D341Med (cell line): ENCODE measurements at regions not wholly inside any gene's neighbourhood (a gene's known extent, or its start where the extent isn't known, plus 50 kb on each side); places are given as distances from the start of the nearest gene placed in this dataset.
"Not testable (repeated sequence)": the region's sequence is repeated elsewhere in the genome, so short reads cannot be mapped to it uniquely, and the experiment has no call there.

Experiments
- DNase-seq: peaks from one replicate; pipeline ENCODE4 v3.0.0; 2012; ENCODE audit warnings: low spot score

DNA sequence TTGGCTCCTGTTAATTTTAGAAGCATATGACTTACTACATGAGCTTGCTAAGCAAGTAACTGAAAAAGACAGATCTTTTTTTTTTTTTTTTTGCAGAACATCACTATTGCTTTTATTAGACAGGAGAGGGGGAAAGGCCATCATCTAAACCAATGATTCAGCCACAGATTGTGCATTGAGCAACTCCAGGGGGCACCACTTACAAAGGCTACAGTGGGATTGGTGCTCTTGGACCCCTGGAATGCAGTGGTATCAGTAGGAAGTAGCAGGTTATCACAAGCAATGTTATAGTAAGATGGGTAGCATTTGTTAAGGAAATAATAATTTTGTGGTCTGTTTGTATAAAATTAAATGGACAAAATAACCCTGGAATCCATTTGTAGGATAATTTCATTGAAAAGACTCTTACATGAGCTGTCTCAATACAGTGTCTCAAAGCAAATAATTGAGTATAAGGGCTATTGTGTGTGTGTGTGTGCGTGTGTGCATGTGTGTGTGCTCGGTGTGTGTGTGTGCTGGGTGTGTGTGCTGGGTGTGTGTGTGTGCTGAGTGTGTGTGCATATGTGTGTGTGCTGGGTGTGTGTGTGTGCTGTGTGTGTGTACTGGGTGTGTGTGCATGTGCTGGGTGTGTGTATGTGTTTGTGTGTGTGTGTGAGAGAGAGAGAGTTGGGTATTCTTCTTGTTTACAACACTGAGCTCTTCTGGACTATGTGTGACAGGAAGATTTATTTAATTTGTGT is 296.3 kb downstream of the PCDH7 start:
- DNase-seq = no peak

DNA sequence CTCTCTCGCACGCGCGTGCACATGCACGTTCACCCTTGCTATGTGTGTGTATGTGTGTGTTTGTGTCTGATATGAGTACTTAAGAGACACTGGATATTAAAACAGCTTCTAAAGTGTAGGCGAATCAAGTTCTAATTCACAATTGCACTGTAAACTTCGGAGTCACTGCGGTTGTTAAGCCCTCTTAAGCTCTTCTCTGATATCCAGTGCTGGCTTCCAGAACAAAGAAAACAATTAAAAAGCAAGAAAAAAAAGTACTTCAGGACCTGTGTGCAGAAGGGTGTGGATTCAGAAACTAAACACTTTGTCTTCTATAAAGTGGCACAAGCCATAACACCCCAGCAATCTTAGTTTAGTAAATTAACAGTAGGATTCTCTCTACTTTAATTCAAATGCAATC is 300.2 kb downstream of the PCDH7 start:
- DNase-seq = no peak

DNA sequence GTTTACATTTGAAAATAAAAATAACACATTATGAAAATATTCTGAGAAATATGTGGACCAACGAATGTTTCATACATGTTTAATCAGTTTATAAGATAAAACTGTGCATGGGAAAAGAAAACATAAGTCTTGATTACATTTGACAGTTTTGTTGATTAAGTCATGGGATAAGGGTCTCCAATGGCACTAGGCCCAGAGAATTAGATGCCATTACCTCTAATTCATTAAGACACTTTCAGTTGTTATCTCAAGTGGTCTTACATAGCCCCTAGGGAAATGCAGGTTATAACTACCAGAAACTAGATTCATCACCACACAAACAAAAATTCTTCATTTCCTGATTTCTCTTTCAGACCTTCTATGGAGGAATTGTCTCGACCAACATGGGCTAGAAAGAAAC is 300.8 kb downstream of the PCDH7 start:
- no peak for DNase-seq

DNA sequence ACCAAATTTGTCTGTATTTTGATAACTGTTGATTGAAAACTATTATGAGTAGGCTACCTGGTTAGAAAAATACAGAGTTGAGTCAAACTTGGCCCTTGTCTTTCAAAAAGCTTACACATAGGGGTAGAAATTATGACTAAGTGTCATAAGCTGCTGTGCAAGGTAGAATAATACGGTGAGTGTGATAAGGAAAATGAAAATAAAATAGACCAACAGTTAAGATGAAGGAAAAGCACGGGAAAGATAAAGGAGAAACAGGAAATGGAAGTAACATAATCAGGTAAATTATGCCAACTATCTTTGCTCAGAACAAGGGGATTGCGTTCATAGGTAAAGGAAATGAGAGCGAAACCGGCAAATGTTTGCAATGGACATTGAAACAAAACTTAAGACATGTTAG is 302.5 kb downstream of the PCDH7 start:
- DNase-seq = no peak

DNA sequence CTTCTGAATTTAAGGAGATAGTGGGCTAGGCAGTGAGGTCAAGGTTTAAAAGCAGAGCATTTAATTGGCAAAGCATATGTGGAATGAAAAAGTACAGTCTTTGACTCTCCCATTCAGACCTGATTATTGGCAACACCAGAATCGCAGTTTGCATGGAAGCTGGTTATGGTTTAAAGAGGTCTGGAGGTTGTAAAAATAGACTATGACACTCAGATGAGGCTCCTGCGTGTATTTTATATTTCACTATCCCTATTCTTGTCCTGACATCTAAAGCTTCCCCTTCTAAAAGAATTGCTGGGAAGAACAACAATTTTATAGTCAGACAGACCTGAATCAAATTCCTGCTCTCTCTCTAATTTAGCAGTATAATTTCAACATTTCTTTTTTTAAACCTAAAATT is 302.9 kb downstream of the PCDH7 start:
- no peak for DNase-seq

DNA sequence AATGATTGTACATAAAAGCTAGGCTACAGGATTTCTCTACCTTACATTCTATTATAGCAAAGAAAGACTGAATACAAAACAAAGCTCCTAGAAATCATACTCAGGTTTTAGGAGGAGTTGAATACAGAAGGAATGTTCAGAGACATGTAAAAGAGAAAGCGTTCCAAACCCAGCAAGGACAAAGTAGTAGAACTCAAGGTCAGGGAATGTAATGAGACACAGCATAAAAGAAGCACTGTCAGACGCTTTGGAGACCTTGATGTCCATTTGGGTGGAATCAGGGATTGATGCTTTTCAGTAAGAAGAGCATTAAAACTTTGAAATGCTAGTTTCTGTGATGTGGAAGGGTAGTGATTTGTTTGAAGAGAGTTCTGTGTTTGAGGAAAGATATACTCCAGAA is 303.6 kb downstream of the PCDH7 start:
- DNase-seq = no peak

DNA sequence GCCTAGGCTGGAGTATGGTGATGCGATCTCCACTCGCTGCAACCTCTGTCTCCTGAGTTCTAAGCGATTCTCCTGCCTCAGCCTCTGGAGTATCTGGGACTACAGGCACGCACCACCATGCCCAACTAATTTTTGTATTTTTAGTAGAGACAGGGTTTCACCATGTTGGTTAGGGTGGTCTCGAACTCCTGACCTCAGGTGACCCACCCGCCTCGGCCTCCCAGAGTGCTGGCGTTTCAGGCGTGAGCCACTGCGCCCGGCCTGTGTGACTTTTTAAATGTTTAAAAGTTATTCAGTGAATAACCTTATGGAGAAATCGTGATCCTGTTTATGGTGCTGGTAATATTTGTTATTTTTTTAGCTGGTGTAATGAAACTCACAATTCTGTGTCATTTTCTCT is 304.6 kb downstream of the PCDH7 start:
- DNase-seq = not testable (repeated sequence)

DNA sequence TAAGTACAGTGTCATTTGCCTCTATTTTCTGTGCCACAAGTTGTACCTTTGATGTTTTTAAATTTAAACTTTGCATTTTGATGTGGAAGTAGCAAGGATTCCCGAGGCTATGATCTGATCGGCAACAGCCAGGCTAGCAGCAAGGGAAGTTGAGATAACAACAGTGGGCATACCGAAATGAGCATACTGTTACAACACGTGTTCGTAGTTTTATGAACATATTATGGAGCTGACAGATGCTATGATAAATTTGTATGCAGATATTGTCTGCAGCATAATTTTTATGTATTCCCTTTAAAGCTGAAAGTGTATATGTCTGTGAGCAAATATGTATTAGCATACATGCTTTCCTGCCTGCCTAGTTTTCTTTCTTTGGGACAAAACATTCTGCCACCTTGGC is 306.1 kb downstream of the PCDH7 start:
- no peak for DNase-seq

DNA sequence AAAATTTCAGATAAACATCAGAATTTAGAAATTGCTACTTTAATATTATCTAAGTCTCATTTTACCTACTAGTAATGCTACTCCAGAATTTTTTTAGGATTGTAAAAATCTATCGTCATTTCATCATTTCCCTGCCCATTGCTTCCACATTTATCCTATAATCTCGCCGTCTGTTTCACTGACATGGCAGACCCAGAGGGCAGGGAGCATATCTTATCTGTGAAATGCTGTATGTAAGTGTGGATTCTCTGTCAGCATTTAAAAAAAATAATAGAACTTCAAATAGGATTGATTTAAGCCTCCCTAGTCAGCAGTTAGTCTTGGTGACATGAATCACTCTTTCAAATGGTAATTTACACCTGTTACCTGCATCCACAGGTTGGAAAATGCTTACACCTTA is 314.4 kb downstream of the PCDH7 start:
- no peak for DNase-seq

DNA sequence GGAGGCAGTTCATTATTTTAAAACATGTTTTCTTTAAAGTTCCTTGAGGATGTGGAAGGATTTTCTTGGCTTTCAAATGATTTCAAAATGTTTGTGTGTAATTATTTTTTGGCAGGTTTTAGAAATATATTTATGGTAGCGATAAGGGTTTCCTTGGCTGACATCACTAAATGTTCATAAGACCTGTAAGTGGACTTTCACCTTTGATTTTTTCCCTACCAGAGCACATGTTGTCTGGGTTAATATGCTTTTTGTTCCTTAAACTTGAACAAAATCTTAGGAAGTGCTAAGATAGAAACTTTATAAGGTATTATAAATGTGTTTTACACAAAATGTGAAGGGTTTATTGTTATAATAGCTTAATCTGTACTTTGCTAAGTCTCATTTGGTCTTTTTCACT is 315.6 kb downstream of the PCDH7 start:
- DNase-seq = no peak

DNA sequence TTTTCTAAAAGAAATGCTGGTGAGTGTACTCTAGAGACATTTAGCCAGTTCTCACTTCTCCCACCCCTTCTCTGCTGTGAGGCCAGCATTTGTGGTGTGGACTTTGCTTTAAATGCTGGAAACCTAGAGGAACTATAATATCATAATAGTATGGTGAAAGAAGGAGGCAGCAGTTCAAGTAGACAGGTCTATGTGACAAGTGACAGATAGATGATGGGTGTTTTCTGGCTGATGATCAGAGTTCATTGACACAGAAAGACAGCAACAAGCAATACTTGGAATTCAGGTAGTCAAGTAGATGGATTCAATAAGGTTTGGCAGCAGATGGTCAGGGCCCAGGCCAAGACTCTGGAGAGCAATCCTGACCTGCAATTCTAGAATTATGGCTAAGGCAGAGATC is 317.5 kb downstream of the PCDH7 start:
- no peak for DNase-seq

DNA sequence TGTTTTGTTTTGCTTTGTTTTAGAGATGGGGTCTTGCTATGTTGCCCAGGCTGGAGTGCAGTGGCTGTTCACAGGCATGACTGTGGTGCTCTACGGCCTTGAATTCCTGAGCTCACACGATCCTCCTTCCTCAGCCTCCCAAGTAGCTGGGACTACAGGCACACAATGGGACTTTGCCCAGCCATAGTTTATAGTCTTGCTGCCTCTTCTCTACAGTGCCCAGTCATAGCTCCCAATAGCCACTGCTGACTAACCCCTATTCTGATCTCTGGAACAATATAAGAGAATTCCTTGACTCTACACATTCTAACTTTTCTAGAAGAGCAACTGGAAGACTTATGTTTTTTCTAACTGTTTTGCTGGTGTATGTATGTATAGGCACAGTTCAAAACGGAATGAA is 319.2 kb downstream of the PCDH7 start:
- no peak for DNase-seq

DNA sequence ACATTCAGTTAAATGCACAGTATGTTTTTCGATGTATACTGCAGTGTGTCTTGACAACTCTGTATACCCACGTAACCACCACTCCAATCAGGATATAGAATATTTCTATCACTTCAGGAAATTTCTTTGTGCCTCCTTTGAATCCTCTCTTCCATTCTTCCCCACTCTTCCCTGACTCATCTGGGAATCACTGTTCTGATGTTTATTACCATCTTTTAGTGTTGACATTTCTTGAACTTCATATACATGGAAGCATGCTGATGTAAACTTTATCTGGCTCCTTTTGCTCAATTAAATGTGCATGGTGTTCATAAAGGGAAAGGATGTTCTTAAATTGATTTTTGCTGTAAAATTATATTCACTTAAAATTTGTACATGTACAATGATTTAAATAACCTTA is 319.9 kb downstream of the PCDH7 start:
- no peak for DNase-seq

DNA sequence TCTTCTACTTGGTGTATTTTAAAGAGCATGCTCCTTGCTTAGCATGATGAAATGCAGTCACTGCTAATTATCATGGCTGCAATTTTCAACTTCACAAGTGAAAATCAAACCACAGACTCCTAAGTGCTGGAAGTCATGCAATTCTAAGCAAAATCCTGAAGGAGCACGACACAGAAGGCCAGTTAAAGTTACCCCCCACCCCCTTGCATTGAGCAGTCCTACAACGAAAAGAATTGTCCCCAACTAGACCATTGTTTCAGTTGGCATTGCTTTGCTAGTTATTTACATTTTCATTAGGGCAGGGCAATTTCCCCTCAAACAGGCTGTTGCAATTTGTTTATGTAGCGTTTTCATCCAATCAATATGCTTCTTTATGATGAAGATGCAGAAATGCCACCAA is 321.2 kb downstream of the PCDH7 start:
- DNase-seq = no peak

DNA sequence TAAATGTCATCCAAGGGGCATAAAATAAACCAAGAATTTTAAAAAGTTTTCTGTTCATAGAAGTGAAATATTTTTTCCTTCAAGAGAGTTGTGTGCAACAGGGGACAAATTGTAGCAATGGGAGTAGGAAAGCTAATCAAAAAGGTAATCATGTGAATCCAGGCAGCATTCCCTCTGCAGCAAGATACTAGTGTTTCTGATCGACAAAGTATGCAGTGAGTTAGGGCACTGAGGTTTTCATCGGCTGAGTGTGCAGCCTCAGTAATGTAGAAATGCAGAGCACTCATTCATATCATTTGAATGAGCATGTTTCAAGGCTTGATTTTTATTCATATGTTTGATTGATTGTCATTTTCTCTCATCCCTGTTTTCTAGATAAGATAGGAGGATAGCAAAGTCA is 321.7 kb downstream of the PCDH7 start:
- DNase-seq = no peak

DNA sequence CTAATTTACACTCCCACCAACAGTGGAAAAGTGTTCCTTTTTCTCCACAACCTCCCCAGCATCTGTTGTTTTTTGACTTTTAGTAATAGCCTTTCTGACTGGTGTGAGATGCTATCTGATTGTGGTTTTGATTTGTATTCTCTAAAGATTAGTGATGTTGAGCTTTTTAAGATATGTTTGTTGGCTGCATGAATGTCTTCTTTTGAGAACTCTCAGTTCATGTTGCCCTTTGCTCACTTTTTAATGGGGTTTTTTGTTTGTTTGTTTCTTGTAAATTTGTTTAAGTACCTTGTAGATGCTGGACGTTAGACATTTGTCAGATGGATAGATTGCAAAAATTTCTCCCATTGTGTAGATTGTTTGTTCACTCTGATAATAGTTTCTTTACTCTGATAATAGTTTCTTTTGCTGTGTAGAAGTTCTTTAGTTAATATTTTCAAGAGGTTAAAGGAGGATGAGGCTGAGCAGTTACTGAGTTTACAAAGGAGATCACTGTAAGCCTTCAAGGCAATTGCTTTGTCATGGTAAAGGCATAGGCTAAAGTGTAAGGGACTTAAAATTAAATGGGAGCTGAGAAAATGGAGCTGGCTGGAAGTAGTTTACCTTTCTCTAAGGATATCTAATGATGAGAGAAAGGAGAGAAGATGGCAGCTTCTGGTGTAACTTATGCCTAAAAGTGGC is 323.4 kb downstream of the PCDH7 start:
- DNase-seq = no peak

DNA sequence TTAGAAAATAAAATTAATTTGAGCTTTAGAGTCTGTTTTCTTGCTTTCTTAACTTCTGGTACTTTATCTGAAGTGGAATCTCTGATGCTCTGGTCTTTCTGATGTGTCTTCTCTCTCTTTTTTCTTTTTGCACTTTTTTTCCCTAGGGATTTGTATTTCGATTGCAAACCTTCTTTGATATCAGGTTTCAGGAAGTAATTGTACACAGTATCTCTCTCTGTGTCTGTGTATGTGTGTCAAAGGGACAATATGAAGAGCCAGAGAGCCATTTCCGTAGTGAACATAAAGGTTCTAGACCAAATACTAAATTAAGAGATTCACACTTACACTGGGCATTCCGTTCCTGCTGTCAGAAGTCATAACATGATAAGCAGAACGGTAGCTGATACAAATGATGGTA is 325.0 kb downstream of the PCDH7 start:
- no peak for DNase-seq

DNA sequence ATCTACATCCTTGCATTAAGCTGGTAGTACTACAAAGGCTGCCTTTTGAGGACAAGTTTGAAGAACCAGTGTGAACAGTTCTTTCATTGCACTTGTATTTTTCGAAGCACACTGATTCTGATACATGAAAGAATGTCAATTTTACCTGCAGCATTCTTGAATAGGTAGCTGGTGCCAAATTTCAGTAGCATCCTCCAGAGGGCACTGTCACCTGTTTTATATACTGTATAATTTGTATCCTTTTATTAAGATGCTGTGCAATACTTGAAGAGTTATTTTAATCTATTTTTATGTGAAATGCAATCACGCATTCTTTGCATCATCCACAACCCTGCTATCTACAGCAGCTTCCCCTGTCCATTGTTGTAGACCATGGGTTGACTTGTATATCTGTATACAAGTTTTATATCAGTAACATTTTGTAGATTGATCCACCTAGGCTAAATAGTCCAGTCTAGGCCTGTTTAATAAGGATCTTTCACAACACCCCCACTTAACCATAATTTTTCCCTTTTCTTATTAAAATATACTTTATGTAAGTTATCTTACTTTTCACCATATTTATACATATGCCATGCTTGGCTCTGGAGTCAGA is 325.7 kb downstream of the PCDH7 start:
- peak; percentile 29 for DNase-seq

DNA sequence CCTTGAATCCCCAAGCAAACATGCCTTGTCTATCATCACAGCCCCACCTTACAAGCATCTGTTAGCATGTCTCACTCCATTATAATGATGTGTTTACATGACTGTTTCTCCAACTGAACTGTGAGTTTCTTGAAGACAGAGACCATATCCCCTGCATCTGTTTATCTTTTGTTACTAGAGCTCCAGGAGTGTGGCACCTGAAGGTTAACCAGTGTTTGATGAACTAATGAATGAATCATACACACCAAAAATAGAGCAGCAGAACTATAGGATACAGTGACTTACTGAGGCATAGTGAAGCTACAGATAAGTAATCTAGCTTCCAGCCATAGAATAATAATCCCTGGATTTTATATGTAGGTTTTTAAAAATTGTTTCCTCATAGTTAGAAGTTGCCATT is 331.0 kb downstream of the PCDH7 start:
- no peak for DNase-seq

DNA sequence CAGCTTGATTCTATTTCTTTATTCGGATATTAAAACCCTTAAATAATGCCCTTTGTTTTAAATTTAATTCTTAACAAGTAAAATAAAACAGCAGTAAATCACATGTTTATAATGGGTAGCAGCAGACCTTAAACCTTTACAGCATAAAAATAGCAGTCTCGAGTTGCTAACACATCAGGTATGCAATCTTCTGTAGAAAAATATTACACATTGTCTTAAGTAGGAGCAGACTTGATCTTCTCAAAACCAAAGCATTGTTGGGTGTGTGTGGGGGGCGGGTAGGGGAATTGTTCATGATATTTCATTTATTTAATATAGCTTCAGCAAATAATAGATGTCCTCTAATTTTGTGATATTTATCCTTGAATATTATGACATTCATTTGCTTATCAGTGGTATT is 331.4 kb downstream of the PCDH7 start:
- DNase-seq = no peak

DNA sequence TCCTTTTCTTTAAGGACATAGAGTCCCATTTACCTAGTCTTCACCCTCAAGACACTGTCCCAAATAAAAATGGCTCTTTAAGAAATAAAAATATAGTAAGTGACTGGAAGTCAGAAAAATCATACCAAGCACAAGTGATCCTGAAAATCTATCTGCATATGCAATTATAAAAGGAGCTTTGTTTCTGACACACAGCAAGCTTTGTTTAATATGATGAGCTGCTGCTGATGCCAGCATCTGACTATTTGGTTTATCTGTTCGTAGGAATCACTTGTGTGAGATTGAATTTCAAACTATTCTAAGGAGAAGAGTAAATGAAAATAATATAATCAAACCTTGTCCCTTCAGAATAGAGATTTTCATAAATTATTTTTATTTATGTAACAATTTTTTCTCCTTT is 332.4 kb downstream of the PCDH7 start:
- DNase-seq = no peak

DNA sequence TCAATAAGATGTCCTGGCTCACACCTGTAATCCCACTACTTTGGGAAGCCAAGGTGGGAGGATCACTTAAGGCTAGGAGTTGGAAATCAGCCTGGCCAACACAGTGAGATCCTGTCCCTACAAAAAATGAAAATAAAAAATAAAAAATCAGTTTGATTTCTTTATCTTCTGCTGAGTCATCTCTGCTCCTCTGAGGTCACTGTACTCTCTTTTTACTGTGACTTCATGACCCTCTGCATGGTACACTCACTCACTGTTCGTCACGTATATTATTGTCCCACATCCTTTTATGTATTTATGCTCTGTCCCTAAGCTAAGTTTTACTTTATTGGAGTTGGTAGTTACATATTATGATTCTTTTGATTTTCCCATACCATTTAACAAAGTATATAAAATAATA is 333.3 kb downstream of the PCDH7 start:
- DNase-seq = no peak

DNA sequence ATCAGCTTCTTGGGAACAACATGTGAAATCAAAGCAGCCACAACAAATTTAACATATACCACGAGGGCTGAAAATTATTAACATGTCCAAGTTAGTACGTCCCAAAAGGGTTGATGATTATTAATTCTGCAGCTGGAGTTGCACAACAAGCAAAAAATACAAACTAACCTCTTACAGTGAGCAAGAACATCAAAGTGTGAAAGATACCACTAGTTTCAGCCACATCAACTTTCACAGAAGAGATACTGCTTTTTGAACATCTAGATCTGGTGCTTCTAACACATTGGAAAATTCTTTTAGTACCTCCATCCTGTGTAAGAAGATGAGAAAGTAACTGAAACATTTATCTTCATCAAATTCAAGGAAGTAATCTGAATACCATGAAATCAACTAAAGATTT is 334.1 kb downstream of the PCDH7 start:
- no peak for DNase-seq

DNA sequence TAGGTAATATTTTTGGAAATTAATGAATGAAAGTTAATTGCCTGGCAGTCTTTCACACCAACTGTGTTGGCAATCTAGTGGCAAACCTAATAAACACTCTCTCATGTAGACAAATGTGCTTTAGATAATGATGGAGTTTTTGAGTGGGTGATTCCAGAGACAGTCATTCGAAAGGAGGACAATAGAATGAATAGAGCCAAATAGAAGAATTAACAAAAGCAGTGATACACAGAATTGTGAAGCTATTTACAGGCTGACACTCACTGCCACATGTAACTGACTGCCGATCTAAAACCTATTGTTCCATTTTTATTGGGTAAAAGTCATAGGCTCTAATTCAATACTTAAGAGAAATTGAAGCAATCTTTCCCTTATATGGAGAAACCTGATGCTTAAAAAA is 338.5 kb downstream of the PCDH7 start:
- DNase-seq = no peak
